ENCODE measurements at regions not wholly inside any gene's neighbourhood (a gene's known extent, or its start where the extent isn't known, plus 50 kb on each side); places are given as distances from the start of the nearest gene placed in this dataset.

DNA sequence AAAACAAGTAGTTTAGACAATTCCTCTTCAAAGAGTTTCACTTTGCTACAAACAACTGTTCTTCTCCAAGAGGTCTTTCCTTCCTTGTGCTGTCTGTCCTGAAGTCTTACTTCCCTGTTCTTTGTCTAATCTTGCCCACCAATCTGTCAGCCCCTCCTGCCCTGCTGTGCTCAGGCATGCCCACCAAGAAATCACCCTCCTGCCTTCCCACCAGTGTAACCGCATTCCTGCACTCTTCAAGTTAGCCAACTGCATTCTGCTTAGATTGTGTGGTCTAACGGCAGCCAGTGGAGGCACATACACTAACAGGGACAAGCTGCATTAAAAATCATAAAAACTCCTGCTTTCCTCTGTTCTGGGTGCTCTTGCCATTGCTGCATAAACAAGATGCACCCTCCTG, 215.9 kb upstream of the RBMY1B start:
- DNase-seq = no peak

DNA sequence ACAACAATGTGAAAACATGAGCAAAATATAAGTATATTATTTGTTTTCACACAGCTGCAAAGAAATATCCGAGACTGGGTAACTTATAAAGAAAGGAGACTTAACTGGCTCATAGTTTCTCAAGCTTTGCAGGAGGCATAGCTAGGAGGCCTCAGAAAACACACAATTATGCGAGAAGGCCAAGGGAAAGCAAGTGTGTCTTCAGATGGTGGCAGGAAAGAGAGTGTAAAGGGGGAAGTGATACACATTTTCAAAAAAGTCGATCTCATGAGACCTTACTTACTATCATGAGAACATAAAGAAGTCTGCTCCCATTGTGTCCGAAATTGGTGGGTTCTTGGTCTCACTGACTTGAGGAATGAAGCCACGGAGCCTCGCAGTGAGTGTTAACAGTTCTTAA, 208.9 kb upstream of the RBMY1B start:
- DNase-seq = no peak

DNA sequence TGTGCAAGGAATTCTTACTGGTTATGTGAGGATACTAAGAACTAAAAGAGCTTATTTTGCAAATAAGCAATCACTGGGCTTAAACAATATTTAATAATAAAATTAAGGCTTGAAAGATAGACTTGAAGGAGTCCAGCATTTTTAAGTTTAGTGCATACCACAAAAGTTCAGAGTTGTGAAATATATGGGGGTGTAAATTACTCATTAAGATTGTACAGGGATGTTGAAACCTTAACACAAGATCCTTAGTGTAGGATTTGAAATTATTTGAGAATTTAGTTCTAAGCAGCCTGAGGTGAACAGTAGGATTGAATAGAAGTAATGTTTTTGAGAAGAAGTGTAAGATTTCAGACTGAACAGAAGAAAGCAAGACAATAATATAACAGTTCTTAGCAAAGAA, 195.8 kb upstream of the RBMY1B start:
- DNase-seq = no peak
